GM12872 (cell line): ENCODE measurements at regions not wholly inside any gene's neighbourhood (a gene's known extent, or its start where the extent isn't known, plus 50 kb on each side); places are given as distances from the start of the nearest gene placed in this dataset.

Experiments
- TF ChIP-seq, protein P1 (sequence below): IDR thresholded peaks from 3 replicates; pipeline ENCODE4 v1.5.1; 2011; ENCODE audit warnings: low read depth, mild to moderate bottlenecking, low read length, moderate library complexity; ENCODE audit not compliant: insufficient read depth

DNA sequence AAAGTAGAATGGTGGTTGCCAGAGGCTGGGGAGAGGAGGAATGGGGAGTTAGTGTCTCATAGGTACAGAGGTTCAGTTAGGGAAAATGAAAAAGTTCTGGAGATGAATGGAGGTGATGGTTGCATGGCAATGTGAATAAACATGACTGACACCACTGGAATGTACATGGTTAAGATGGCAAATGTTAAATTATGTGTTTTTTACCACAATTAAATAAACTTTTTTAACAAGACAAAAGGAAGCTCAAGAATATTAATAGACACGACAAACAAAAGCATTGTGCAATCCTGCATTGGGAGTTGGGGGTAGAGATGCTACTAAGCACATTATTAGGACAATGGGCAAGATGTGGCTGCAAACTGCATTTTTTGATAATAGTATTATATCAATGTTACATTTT, 147.7 kb downstream of the TWIST2 start:
- TF ChIP-seq, protein P1, sequence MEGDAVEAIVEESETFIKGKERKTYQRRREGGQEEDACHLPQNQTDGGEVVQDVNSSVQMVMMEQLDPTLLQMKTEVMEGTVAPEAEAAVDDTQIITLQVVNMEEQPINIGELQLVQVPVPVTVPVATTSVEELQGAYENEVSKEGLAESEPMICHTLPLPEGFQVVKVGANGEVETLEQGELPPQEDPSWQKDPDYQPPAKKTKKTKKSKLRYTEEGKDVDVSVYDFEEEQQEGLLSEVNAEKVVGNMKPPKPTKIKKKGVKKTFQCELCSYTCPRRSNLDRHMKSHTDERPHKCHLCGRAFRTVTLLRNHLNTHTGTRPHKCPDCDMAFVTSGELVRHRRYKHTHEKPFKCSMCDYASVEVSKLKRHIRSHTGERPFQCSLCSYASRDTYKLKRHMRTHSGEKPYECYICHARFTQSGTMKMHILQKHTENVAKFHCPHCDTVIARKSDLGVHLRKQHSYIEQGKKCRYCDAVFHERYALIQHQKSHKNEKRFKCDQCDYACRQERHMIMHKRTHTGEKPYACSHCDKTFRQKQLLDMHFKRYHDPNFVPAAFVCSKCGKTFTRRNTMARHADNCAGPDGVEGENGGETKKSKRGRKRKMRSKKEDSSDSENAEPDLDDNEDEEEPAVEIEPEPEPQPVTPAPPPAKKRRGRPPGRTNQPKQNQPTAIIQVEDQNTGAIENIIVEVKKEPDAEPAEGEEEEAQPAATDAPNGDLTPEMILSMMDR = no peak

DNA sequence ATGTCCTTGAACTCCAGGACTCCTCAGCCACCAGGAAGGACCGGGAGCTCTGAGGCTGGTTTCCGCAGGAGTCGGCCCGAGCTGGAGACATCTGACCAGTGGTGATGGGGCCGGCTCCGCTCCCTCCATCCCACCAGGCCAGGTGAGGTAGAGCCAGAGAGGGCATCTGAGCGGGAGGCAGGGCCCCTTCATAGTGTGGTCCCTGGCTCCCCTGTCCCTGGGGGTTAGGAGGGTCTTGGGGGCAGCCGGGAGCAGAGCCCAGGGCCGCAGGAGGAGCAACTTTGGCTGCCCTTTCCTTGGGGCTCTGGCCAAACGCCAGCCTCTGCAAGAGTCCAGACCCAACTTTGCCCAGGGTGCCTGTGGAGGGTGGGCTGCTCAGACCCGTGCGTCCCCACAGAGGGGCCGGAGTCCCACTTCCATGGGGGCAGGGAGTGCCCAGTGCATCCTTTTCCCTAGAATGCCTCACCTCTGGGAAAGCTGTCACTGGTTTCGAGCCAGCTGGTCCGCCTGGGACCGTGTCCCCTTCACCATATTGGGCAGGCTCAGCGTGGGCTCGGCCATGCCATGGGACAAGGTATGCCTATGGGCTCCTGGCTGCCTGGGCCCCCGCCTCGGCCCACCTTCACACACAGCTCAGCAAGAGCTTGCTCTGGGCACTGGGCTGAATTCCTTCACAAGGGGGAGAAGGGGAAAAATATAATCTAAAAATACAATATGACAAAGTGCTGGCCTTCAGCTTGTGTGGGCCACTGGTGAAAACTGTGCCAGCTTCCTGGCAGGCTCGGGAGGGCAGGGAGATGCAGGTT, 148.6 kb downstream of the TWIST2 start:
- TF ChIP-seq, protein P1 = no peak

DNA sequence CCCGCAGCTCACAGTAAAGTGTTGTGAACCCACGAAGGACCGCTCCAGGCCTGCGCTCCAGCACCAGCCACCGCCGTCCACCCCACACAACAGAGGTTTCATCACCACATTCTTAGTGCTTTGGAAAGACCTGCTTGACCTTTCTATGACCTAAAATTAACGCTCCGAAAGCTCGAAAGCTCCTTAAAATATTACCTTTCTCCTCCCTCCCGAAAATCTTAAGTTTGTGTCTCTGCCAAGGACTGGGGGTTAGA, 149.2 kb downstream of the TWIST2 start:
- TF ChIP-seq, protein P1 = no peak

DNA sequence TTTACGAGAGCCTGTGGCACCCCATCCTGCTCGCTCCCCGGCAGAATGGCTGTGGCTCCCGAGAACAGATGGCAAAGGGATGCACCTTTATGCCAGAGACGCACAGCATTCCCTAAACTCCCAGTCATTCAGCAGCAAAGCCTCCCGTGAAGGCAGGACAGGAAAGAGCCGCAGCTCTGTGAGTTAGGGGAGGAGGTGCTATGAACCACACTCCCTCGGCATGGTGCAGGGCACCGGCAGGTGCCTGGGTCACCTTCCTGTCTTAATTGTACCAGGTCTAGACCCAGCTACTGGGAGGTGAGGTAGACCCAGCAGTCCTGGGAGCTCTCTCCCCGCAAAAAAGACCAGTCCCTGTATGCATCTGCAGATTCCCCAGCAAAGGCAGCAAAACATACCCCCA, 149.8 kb downstream of the TWIST2 start:
- TF ChIP-seq, protein P1 = no peak
